IMR-90 (cell line): ENCODE measurements at regions not wholly inside any gene's neighbourhood (a gene's known extent, or its start where the extent isn't known, plus 50 kb on each side); places are given as distances from the start of the nearest gene placed in this dataset.
A peak's percentile ranks its signal among the peaks of the same experiment; 100 is the strongest.

Source experiments
- ATAC-seq: fragments of 200-7000 bp; cut with Tn5 transposase; 2 replicates; pipeline ENCODE4 v1.9.1; 2020; ENCODE audit warnings: low read depth, mild to moderate bottlenecking, moderate library complexity
- BruUV-seq: library from RNA; stranded (reverse); fragments of 400-500 nt; replicated peaks from 2 replicates; lab custom pipeline; 2021; lab: Mats Ljungman, UMichigan
- CTCF ChIA-PET: fragments of 300-600 bp; formaldehyde crosslinking; extraction: SDS; loops from one replicate; lab custom pipeline; 2021; ENCODE audit warnings: antibody characterized with exemption; lab: Yijun Ruan, JAX
- POLR2A ChIA-PET: fragments of 300-600 bp; sonication (Branson Sonifier 250); formaldehyde crosslinking; loops from one replicate; lab custom pipeline; 2022; ENCODE audit warnings: antibody characterized with exemption; ENCODE audit not compliant: unreplicated experiment; lab: Charles Lee
- DNase-seq: peaks from one replicate; pipeline ENCODE4 v3.0.0; 2013
- H2AFZ ChIP-seq: replicated peaks from 2 replicates; pipeline ENCODE3; 2013; ENCODE audit warnings: low read length, mild to moderate bottlenecking; ENCODE audit not compliant: poor library complexity
- H2AK5ac ChIP-seq: 2 replicates; pipeline ENCODE4 v1.6.1; 2013; ENCODE audit warnings: low read depth, low read length, inconsistent platforms
- H2AK9ac ChIP-seq: replicated peaks from 2 replicates; pipeline ENCODE3; 2013; ENCODE audit warnings: mild to moderate bottlenecking, low read depth, low read length, moderate library complexity; ENCODE audit not compliant: poor library complexity
- H2BK120ac ChIP-seq: 2 replicates; pipeline ENCODE4 v1.6.1; 2013; ENCODE audit warnings: low read depth, low read length, inconsistent platforms
- H2BK15ac ChIP-seq: 3 replicates; pipeline ENCODE4 v1.6.1; 2013; ENCODE audit warnings: low read depth, low read length, inconsistent platforms
- H2BK20ac ChIP-seq: 2 replicates; pipeline ENCODE4 v1.6.1; 2013; ENCODE audit warnings: low read depth, mild to moderate bottlenecking, inconsistent platforms, low read length, moderate library complexity
- H2BK5ac ChIP-seq: 2 replicates; pipeline ENCODE4 v1.6.1; 2013; ENCODE audit warnings: mild to moderate bottlenecking, low read depth, low read length, inconsistent platforms; ENCODE audit not compliant: poor library complexity, severe bottlenecking
- H3K14ac ChIP-seq: replicated peaks from 2 replicates; pipeline ENCODE4 v1.6.1; 2013; ENCODE audit warnings: low read depth, low read length, inconsistent platforms
- H3K18ac ChIP-seq: 2 replicates; pipeline ENCODE4 v1.6.1; 2013; ENCODE audit warnings: low read depth, low read length, control low read depth
- H3K23ac ChIP-seq: 2 replicates; pipeline ENCODE4 v1.6.1; 2013; ENCODE audit warnings: low read depth, low read length, inconsistent platforms
- H3K27ac ChIP-seq: 2 replicates; pipeline ENCODE4 v1.5.1; 2013; ENCODE audit warnings: mild to moderate bottlenecking, control low read depth, low read length; ENCODE audit not compliant: insufficient read depth
- H3K27me3 ChIP-seq: 2 replicates; pipeline ENCODE4 v1.6.1; 2013; ENCODE audit warnings: low read length; ENCODE audit not compliant: control insufficient read depth, insufficient read depth
- H3K36me3 ChIP-seq: 2 replicates; pipeline ENCODE4 v1.6.1; 2013; ENCODE audit warnings: low read length, mixed read lengths; ENCODE audit not compliant: control insufficient read depth, insufficient read depth
- H3K4ac ChIP-seq: 2 replicates; pipeline ENCODE4 v1.6.1; 2013; ENCODE audit warnings: low read depth, low read length, inconsistent platforms
- H3K4me1 ChIP-seq: 2 replicates; pipeline ENCODE4 v1.6.1; 2013; ENCODE audit warnings: low read length, mixed read lengths; ENCODE audit not compliant: control insufficient read depth, insufficient read depth
- H3K4me2 ChIP-seq: 2 replicates; pipeline ENCODE4 v1.6.1; 2013; ENCODE audit warnings: low read depth, mild to moderate bottlenecking, control low read depth, low read length, moderate library complexity
- H3K4me3 ChIP-seq: 2 replicates; pipeline ENCODE4 v1.5.1; 2013; ENCODE audit warnings: low read depth, mild to moderate bottlenecking, control low read depth, low read length, moderate library complexity; ENCODE audit not compliant: insufficient read depth
- H3K56ac ChIP-seq: 2 replicates; pipeline ENCODE4 v1.6.1; 2013; ENCODE audit warnings: low read length, inconsistent platforms; ENCODE audit not compliant: insufficient read depth; ENCODE audit errors: extremely low read depth
- H3K79me1 ChIP-seq, 2 experiments: 2 replicates each; pipeline ENCODE4 v1.6.1; 2013; ENCODE audit warnings: low read length in 2 of 2, inconsistent platforms in 1 of 2, low read depth in 1 of 2
- H3K9ac ChIP-seq: 2 replicates; pipeline ENCODE4 v1.6.1; 2013; ENCODE audit warnings: low read depth, low read length, control low read depth
- H3K9me1 ChIP-seq: 2 replicates; pipeline ENCODE4 v1.6.1; 2013; ENCODE audit warnings: low read length, inconsistent platforms; ENCODE audit not compliant: insufficient read depth
- H3K9me3 ChIP-seq: 2 replicates; pipeline ENCODE4 v1.6.1; 2013; ENCODE audit warnings: low read length; ENCODE audit not compliant: control insufficient read depth, insufficient read depth
- H4K20me1 ChIP-seq: 2 replicates; pipeline ENCODE4 v1.6.1; 2013; ENCODE audit warnings: low read length, inconsistent platforms; ENCODE audit not compliant: insufficient read depth
- H4K5ac ChIP-seq: 2 replicates; pipeline ENCODE4 v1.6.1; 2013; ENCODE audit warnings: mild to moderate bottlenecking, low read depth, low read length, control low read depth
- H4K8ac ChIP-seq, 2 experiments: 2 replicates each; pipeline ENCODE4 v1.6.1; 2013; ENCODE audit warnings: low read depth in 2 of 2, low read length in 2 of 2, control low read depth in 1 of 2, inconsistent platforms in 1 of 2
- H4K91ac ChIP-seq: 2 replicates; pipeline ENCODE4 v1.6.1; 2013; ENCODE audit warnings: low read depth, low read length, inconsistent platforms; ENCODE audit not compliant: insufficient read depth
- BHLHE40 ChIP-seq: fragments of 150-350 bp; IDR thresholded peaks from 2 replicates; pipeline ENCODE4 v1.6.1; 2016; ENCODE audit warnings: mild to moderate bottlenecking, low read depth, low read length
- CEBPB ChIP-seq: IDR thresholded peaks from 2 replicates; pipeline ENCODE4 v1.6.1; 2012; ENCODE audit warnings: low read depth, low read length, improper control_type of control experiment
- CHD1 ChIP-seq: IDR thresholded peaks from 2 replicates; pipeline ENCODE4 v1.6.1; 2012; ENCODE audit warnings: low read depth, low read length, improper control_type of control experiment
- ELK1 ChIP-seq: fragments of 150-350 bp; IDR thresholded peaks from 2 replicates; pipeline ENCODE4 v1.6.1; 2016; ENCODE audit warnings: low read depth, mild to moderate bottlenecking, low read length, moderate library complexity, borderline replicate concordance
- FOS ChIP-seq: fragments of 150-350 bp; IDR thresholded peaks from 2 replicates; pipeline ENCODE4 v1.6.1; 2016; ENCODE audit warnings: low read depth, low read length
- MAZ ChIP-seq: IDR thresholded peaks from 2 replicates; pipeline ENCODE4 v1.6.1; 2012; ENCODE audit warnings: low read depth, mild to moderate bottlenecking, low read length, improper control_type of control experiment, moderate library complexity, borderline replicate concordance
- NFE2L2 ChIP-seq: fragments of 150-350 bp; IDR thresholded peaks from 2 replicates; pipeline ENCODE4 v1.6.1; 2016; ENCODE audit warnings: low read depth, mild to moderate bottlenecking, low read length
- POLR2A ChIP-seq: IDR thresholded peaks from 2 replicates; pipeline ENCODE4 v1.6.1; 2012; ENCODE audit warnings: mild to moderate bottlenecking, low read depth, low read length
- RCOR1 ChIP-seq: IDR thresholded peaks from 2 replicates; pipeline ENCODE4 v1.6.1; 2012; ENCODE audit warnings: mild to moderate bottlenecking, low read length, improper control_type of control experiment; ENCODE audit not compliant: insufficient replicate concordance
- RFX5 ChIP-seq: IDR thresholded peaks from 2 replicates; pipeline ENCODE4 v1.8.0; 2012; ENCODE audit warnings: low read depth, mild to moderate bottlenecking, low read length, moderate library complexity
- SMC3 ChIP-seq: fragments of 150-350 bp; IDR thresholded peaks from 2 replicates; pipeline ENCODE4 v1.6.1; 2016; ENCODE audit warnings: low read depth, mild to moderate bottlenecking, antibody characterized with exemption, low read length, moderate library complexity
- USF2 ChIP-seq: fragments of 150-350 bp; IDR thresholded peaks from 2 replicates; pipeline ENCODE4 v1.6.1; 2017; ENCODE audit warnings: mild to moderate bottlenecking, antibody characterized with exemption, low read length, low read depth
- WGBS, 2 experiments: methylation state at CpG; one replicate each; pipeline versions ENCODE4 v1.1.5 to v1.1.7; 2013; ENCODE audit warnings: missing lambda C conversion rate in 2 of 2; ENCODE audit not compliant: insufficient read length in 1 of 2; ENCODE audit errors: extremely low coverage in 2 of 2; 5-methylcytosine and 5-hydroxymethylcytosine counted together
- dilution Hi-C: fragments of 300-500 bp; cut with HindIII; formaldehyde crosslinking; loops from one replicate; pipeline ENCODE4 v1.14.3; 2018; ENCODE audit warnings: low sequenced_read_pairs; ENCODE audit not compliant: unreplicated experiment
- in situ Hi-C: fragments of 300-500 bp; cut with MboI; formaldehyde crosslinking; loops from 3 replicates; pipeline ENCODE4 v1.14.3; 2019; ENCODE audit warnings: low sequenced_read_pairs, inconsistent platforms, mixed read lengths
- intact Hi-C: fragments of 100-400 bp; cut with micrococcal nuclease; formaldehyde crosslinking; loops from 2 replicates; pipeline ENCODE4 v1.10.0; 2022

GRCh38 chr2:226552571-226553285 lies 246.9 kb downstream of the IRS1 start (continued):
- no peak for TF ChIP-seq NFE2L2

DNA sequence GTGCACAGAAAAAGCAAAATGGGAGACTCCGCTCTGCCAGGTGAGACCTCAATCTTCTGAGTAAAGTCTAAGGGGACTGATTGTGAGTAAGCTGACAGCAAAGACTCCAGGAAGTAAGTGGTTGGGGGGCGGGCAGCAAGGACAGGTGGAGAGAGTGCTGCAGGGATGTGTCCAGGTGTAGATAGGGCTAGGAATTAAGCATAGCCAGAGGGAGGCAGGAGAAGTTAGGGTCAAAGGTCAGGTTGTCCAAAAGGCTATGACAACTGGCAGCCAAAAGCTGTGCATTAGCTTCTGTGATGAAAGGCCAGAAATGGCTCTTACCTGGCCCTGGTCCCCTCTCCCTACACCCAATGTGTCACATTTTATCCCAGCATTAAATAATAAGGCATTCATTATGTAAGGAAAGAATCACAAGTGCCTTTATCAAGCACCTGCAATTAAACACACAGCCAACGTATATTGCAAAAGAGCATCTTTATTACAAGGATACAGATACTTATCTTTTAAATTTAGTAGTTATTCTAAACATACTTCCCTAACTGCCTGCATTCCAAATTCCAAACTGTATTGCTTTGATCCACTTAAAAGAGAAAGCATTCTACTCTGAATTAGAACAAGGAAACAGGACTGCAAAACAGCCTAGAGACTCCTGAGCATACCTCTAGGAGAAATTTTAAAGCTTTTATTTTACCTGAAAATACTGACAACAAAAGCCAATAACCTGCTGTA lies 247.9 kb downstream of the IRS1 start:
- Histone ChIP-seq H3K4me1 (peaks cover 5% of the 10 kb centered on the region; the same call in 1 of the 2 replicates), H3K79me1 (no peaks in the 10 kb centered on the region), H3K18ac (no peak overlapping the region), H3K14ac (no peak overlapping the region), H2BK20ac (no peak overlapping the region), H3K4ac (0 out of 2 replicates have a peak overlapping the region, but pooled peaks have one; percentile 15), H3K27ac (no peak overlapping the region), H4K91ac (no peak overlapping the region), H3K9me1 (peaks cover 3% of the 10 kb centered on the region), H3K9ac (no peak overlapping the region), H2BK120ac (no peak overlapping the region), H3K36me3 (no peaks in the 10 kb centered on the region), H4K8ac (no peak overlapping the region), H3K56ac (no peak overlapping the region), H2AK9ac (no peak overlapping the region), H4K5ac (no peak overlapping the region), H2AK5ac (0 out of 2 replicates have a peak overlapping the region, but pooled peaks have one; percentile 5), H2AFZ (no peak overlapping the region), H3K23ac (no peak overlapping the region), H3K9me3 (no peaks in the 10 kb centered on the region), H3K27me3 (no peaks in the 10 kb centered on the region), H3K4me2 (no peak overlapping the region), H4K20me1 (no peaks in the 10 kb centered on the region), H2BK15ac (no peak overlapping the region; the same call in 2 of the 3 replicates), H2BK5ac (no peak overlapping the region), H3K4me3 (no peak overlapping the region)
- in situ Hi-C loops (no loop called here), dilution Hi-C loops (no loop called here), intact Hi-C loops (no loop called here)
- BruUV-seq: no TSS peak
- DNase-seq (no peak), ATAC-seq (no peak; the same call in 1 of the 2 replicates)
- WGBS, 2 experiments: 100% methylated on average over 1 of the region's 3 CpGs; no CpG with 5 or more reads in 1 of the 2 experiments
- CTCF ChIA-PET: interaction anchor here (0.5 kb wide), 1 partner anchor 105 kb away, joined by 4 read pairs; no protein-coding TSS in a partner anchor
- POLR2A ChIA-PET: no interaction called here
- TF ChIP-seq USF2: no peak
- no peak for TF ChIP-seq FOS
- TF ChIP-seq RCOR1: no peak
- TF ChIP-seq SMC3: no peak
- no peak for TF ChIP-seq CEBPB
- TF ChIP-seq MAZ: no peak
- no peak for TF ChIP-seq POLR2A
- no peak for TF ChIP-seq BHLHE40
- no peak for TF ChIP-seq RFX5
- TF ChIP-seq CHD1: no peak
- TF ChIP-seq ELK1: no peak
